GM19324 (cell line): ENCODE measurements at regions not wholly inside any gene's neighbourhood (a gene's known extent, or its start where the extent isn't known, plus 50 kb on each side); places are given as distances from the start of the nearest gene placed in this dataset.
"Not testable (repeated sequence)": the region's sequence is repeated elsewhere in the genome, so short reads cannot be mapped to it uniquely, and the experiment has no call there.

Experiments
- ATAC-seq: cut with Tn5 transposase; IDR thresholded peaks from one replicate; pipeline ENCODE4 v1.9.1; 2021; ENCODE audit warnings: mild to moderate bottlenecking, moderate library complexity; ENCODE audit not compliant: unreplicated experiment, low FRiP score

DNA sequence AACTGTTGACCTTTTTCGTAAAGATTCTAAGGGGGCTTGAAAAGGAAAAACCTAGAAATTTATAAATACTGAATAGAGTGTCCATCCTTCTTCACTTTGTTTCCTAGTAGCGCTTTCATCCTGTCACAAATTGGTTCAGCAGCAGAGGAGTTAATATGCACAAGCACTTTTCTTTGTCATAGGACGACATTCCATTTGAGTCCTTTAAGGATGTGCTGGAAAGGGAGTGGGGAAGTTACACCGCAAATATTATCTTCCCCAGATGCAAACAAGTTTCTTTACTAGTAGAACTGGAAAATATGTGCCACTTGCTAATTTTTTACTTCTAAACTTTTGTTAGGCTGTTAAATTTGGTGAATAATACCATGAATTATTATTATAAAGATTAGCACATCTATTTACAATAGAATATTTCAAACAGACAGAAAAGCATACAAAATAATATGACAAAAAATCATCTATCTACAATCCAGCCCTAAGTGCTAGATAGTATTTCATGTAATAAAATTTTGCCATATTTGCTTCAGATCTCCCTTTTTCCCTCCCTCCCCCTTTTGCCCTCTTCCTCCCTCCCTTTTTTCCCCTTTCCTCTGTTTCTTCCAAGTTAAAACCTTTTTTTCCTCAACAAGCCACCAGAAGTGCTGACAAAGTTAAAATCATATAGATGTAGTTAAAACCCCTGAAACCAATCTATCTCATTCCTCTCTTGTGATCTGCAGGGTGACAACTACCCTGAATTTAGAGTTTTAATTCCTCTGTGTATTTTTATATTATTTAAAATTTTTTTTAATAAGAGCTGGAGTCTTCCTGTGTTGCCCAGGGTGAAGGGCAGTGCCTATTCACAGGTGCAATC, 50.5 kb upstream of the MAP4K3 start:
- no peak for ATAC-seq

DNA sequence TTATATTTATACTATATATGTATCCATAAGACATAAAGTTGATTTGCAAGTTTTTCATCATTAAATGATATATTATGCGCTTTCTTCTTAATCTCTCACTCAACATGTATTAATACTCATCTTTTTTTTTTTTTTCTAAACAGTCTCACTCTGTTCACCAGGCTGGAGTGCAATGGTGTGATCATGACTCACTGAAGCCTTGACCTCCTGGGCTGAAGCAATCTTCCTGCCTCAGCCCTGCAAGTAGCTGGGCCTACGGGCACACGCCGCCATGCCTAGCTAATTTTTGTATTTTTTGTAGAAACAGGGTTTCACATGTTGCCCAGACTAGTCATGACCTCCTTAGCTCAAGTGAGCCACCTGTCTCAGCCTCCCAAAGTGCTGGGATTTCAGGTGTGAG, 51.4 kb upstream of the MAP4K3 start:
- ATAC-seq: no peak

DNA sequence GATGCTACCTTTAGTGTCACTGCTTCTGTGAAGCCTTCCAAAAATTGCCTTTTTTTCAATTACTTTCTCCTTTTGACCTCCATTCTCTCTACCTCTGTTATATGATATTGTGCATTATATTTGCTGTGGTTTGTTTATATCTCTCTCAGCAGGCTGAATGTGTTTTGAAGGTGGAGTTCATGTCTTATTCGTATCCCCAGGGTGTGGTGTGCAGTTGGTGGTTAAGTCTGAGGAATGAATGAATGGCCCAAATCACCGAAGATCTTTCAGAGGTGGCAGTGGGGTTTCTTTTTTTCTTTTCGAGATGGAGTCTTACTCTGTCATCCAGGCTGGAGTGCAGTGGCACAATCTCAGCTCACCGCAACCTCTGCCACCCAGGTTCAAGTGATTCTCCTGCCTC, 53.5 kb upstream of the MAP4K3 start:
- no peak for ATAC-seq

DNA sequence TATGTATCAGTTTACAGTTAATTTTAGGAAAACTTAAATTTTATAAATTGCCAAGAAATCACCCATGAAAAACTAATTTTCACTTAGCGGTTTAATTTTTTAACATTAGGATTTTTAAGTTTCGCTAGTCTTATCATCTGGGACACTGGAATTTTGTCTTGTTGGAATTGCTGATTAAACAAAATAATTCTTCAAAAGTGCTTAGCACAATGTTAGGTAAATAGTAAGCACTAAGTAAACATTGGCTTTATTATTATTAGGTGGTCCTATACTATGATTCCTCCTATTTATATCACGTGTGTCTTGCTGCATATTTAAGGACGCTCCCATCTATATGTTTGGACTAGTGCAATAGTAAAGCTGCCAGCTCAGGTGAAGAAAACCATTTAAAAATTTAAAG, 54.6 kb upstream of the MAP4K3 start:
- peak; percentile 18 for ATAC-seq

DNA sequence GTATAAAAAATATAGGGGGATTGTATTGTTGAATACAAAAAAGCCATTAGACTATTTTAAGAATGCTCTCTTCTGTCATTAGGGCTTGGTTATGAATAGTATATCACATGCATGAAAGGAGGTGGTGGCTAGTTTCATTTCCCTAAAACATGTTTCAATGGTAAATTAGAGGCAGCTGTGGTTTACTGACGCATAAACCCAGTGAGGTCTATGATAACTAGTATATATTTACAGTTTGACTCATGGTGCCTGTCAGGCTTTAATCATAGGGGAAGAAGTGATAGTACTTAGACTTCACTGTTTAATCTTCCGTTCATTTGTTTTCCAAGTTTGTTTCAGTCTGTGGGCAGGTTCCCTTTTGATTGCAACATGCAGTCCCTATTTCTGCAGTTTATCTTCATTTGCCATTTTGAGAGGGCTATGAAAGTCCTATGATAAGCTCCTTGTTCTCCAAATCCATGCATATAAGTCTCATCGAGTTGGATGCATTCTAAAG, 55.1 kb upstream of the MAP4K3 start:
- peak; percentile 98 for ATAC-seq

DNA sequence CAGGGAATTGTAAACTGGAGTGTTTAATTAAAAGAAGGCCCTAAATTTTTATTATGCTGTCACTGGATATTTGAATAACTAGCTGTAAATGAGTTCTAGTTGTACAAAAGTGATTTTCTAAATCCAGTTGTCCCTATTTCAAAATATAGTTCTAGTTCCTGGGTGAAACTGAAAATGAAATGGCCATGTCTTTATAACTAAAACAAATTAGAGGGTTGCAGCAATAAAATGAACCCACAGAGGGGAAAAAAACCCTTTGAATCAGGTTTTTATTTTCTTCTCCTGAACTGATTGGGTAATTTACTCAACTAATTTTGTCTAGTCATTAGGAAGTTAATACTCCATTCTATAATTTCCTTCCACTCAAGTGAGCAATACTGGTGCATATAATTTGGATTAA, 55.6 kb upstream of the MAP4K3 start:
- no peak for ATAC-seq

DNA sequence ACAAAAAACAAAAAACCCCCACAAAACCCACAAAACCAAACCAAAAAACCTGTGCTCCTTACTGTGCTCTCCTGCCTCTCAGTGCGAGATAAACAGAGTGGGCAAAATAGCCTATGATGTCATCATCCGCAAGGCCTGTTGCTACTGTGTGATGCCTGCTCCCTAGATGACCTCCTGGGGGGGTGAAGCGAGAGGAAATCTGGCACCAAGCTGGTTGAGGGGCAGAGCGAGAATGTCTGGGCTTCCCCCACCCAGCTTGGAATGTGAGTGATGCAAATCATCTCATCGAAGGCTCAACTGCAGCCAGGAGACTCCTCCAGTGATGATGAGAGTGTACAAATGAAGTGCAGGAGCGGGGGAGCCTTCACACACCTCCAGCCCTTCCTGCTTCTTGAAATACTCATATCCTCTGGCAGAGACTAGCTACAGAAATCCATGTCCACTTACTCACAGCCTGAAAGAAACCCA, 57.7 kb upstream of the MAP4K3 start:
- ATAC-seq: peak; percentile 47

DNA sequence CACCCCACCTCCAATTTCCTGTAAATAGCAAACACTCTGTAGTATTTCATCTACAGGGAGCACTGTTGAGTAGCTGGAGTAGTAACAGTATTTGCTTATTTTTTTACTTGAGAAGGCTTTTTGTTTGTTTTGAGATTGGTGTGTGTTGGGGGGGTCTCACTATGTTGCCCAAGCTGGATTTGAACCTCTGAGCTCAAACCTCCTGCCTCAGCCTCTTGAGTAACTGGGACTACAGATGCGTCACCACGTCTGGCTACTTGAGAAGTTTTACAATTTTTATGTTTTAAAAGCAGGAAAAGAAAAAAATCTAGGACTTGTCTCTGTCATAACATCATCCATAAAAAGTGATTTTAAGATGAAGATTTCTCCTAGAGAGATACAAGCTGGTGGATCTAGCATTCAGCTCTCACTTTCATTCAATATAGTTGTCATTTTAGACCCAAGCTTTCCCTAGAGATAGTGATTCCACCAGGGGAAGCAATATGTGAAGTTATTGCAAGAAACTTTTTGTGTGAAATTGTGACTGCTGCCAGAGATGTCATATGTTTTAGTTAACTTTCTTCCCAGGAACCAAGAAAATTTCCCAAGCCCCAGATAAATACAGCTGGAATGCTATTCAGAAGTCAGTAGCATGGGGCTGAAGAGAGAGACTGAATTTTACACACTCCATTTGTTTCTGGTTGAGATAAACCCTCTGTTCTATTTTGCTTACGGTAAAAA, 60.2 kb upstream of the MAP4K3 start:
- no peak for ATAC-seq

DNA sequence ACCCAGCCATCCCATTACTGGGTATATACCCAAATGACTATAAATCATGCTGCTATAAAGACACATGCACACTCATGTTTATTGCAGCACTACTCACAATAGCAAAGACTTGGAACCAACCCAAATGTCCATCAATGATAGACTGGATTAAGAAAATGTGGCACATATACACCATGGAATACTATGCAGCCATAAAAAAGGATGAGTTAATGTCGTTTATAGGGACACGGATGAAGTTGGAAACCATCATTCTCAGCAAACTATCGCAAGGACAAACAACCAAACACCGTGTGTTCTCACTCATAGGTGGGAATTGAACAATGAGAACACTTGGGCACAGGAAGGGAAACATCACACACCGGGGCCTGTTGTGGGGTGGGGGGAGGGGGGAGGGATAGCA, 61.1 kb upstream of the MAP4K3 start:
- ATAC-seq: not testable (repeated sequence)

DNA sequence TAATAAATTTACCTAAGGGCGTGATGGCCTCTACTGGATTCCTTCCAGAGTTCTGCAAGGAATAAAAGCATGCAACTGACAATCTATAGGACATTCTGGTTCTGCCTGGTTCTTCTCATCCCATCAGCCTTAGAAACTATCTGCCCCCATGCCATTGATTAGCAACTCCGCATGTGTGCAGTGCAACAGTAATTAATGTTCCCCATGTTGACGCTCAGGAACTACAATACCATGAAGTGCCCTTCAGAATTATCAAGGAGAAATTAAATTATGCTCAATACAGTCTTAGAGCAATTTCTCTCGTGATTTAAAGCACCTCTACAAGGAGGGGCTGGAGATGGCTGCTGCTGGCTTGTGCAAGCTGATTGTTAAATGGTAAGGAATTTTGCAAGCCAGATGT, 61.7 kb upstream of the MAP4K3 start:
- no peak for ATAC-seq

DNA sequence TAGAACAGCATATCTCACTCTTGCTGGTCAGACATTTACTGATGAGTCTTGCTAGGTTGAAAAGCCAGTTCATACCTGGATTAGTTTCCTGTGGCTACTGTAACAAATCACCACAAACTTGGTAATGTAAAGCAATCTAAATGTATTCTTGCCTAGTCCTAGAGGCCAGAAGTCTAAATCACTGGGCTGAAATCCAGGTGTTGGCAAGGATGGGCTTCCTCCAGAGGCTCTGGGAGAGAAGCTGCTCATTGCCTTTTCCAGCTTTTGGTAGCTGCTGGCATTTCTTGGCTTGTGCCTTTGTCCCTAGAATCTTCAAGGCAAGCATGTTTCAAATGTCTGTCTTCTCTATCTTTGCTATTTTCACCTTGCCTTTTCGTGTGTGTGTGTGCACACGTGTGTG, 62.3 kb upstream of the MAP4K3 start:
- ATAC-seq: no peak

DNA sequence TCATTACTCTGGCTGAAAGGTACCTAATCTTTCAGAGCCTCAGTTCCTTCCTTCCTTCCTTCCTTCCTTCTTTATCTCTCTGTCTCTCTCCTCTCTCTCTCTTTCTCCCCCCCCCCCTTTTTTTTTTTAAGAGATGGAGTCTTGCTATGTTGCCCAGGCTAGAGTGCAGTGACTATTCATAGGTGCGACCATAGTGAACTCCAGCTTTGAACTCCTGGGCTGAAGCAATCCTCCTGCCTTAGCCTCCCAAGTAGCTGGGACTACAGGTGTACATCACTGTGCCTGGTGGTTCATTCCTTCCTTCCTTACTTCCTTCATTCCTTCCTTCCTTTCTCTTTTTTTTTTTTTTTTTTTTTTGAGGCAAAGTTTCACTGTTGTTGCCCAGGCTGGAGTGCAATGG, 64.3 kb upstream of the MAP4K3 start:
- no peak for ATAC-seq

DNA sequence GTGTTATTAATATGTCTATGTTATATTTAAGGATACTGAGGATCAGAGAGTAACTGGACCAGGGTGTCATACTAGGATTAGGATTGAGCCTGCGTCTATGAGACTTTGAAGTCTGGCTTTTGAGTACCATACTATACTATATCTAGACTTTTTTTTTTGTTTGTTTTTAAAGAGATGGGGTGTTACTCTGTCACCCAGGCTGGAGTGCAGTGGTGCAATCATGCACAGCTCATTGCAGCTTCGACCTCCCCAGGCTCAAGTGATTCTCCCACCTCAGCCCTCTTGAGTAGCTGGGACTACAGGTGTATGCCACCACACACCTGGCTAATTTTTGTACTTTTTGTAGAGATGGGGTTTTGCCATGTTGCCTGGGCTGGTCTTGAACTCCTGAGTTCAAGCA, 66.2 kb upstream of the MAP4K3 start:
- no peak for ATAC-seq

DNA sequence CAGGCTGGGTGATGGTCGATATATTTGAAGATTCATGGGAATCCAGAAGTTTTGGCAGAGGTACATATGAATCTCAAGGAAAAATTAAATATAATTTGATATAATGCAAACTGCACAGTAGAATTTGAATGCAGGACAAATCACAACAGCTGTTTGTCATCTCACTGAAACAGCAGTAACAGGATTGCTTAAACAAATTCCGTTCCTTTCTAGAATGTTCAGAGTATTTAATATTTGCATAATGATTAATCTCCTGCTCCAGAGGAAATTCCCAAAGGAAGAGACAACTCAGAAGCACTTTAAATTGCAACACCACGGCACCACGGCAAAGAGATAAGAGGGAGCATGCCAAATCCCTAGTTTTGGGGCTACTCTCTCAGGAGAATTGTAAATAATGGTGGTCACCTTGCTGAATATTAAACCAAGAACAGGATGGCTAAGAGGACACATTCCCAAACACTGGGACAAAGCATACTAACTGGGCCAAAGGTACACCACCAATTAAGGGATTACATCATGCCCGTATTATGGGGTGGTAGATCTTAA, 67.8 kb upstream of the MAP4K3 start:
- ATAC-seq: no peak

DNA sequence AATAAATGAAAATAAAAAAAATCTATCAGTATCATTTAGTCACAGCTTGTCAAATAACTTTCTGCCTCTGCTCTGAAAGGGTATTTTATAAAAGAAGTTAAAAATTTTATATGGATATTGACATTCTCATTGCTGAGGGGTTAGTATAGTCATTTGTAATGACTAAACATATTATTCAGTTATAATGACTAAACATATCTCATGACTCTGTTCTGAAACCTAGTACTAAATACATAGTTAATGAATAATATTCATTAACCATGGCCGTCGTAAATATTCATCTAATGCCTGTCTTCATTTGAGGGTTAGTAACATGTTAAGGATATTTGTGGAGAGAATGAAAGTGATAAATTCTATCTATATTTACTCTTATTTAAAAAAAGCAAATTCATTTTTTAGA, 69.1 kb upstream of the MAP4K3 start:
- ATAC-seq: no peak

DNA sequence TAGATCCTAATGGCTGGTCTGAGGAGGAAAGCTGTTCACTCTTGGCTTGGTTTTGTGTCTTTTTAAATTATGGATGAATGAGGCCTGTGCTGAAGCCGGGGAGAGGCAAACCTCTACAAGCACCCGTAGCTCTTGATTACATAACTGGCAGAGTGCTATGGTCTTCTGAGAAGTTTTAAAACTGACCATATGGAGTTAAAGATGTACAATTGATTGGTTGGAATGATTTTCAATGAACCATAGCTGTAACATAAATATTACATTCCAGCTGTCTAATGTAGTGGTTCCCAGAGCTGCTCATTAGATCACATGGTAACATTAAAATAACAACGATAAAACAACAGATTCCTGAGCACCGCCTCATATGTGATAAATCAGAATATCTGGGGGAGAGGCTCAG, 71.1 kb upstream of the MAP4K3 start:
- no peak for ATAC-seq

DNA sequence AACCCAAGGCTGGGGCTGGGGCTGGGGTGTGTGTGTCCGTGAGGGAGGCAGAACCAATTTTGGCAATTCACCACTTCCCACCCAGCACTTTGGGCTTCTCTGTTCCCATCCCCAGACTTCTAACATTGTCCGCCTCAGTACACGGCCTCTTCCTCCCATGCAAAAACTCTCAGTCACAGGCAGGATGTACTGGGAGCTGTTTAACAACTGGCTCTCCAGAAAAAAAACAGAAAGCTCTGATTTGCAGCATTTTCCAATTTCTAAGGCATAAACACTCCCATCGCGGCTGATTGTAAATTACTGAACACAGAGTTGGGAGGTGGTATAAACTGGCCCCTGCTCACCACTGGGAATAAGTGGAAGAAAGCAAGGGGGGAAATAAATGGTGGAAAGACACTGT, 73.1 kb upstream of the MAP4K3 start:
- no peak for ATAC-seq

DNA sequence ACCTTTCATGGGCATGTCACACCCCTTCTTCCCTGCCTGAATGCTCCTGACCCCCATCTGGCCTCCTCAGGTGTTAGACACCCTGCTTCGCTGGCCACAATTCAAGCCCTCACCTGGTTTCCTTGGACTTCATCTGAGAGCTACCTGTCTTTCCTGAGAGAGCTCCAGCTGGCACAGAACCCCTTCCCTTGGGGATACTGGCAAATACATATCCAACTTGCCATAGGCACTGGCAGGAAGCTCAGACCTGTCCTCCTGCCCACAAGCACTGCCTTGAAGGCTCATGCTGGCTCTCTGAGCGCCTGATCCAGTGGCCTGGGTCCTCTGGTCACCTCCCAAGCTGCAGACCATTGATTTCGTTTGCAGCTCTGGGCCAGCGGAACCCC, 74.1 kb upstream of the MAP4K3 start:
- no peak for ATAC-seq

DNA sequence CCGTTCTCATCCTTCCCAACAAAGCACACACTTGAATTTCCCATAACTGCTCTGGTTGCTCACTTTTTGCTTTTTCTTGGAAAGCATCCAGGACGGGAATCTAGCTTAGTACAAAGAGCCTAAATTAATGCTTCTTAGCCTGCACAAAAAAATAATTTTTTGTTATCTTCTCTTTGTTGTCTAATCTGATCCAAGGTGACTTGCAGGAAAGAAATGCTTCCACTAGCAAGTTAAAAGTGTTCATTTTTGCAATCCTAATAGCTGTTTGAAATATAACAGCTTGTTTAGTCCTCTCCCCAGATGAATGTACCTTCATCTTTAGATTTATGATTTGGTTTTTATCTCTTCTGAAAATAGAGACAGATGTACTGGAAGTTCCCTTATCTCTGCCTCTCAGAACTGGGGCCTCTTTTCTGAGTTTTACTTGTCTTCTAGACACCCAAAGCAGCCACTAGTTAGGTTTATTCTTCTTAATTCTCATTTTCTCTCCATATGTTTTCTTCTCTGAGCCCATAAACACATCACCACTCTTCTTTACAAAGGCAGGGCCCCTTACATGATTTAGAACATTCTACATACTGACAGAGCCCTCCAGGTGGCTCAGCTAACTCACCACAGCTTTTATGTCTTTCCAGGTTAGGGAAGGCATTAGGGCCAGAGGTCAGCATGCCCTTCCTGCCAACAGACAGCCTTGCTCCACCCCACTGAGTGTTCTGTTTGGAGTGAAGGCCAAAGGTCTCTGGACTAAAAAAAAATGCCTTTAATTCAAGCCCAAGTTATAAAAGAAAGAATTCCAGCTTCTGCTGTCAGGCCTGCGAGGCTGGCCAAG, 74.7 kb upstream of the MAP4K3 start:
- no peak for ATAC-seq

DNA sequence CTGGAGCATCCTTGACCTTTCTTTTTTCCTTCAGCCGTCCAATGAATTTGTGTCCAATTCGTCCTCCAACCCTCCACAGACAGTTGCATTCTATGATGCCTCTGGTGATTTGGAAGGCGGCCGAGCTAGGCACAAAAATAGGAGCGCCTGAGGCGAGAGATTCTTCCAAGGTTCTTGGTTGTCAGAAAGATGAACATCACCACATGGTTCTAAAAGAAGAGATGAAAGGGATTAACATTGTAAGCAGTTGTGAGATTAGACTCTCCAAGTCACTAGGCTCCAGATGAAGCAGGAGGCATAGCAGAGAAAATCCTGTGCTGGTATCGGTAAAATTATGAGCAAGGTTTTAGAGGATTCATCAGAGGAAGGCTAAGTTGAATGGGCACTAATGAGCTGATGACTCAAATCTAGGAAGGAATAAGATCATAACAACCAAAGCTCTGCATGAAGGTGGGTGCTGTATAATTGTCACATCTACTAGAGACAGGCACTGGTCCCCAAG, 75.4 kb upstream of the MAP4K3 start:
- no peak for ATAC-seq
